CD14-positive monocyte (primary cell): ENCODE measurements at regions not wholly inside any gene's neighbourhood (a gene's known extent, or its start where the extent isn't known, plus 50 kb on each side); places are given as distances from the start of the nearest gene placed in this dataset.

Experiments
- DNase-seq, 3 donors: peaks; one replicate each; pipeline ENCODE4 v3.0.0-alpha.2; 2011 to 2022
- H2AFZ ChIP-seq: 2 replicates; pipeline ENCODE4 v1.6.0; 2012; ENCODE audit warnings: mild to moderate bottlenecking, low read depth, low read length, inconsistent platforms; ENCODE audit not compliant: insufficient read depth, poor library complexity, severe bottlenecking
- H3K27ac ChIP-seq, 2 donors: 1 replicate in 1 of 2; 2 replicates in 1 of 2; pipeline ENCODE4 v1.5.1; 2012 to 2013; ENCODE audit warnings: low read length in 2 of 2, control low read depth in 1 of 2, inconsistent platforms in 1 of 2, low read depth in 1 of 2, mild to moderate bottlenecking in 1 of 2
- H3K27me3 ChIP-seq, 2 donors: one replicate each; pipeline versions ENCODE4 v1.6.0 to v1.6.1; 2011 to 2013; ENCODE audit warnings: low read length in 2 of 2; ENCODE audit not compliant: control insufficient read depth in 2 of 2, insufficient read depth in 2 of 2
- H3K36me3 ChIP-seq, 2 donors: replicated peaks in 1 of 2; 1 replicate in 1 of 2; 2 replicates in 1 of 2; pipeline versions ENCODE4 v1.5.1 to v1.6.1; 2012 to 2013; ENCODE audit warnings: low read length in 2 of 2, control low read depth in 1 of 2, inconsistent platforms in 1 of 2, mild to moderate bottlenecking in 1 of 2; ENCODE audit not compliant: insufficient read depth in 2 of 2, control insufficient read depth in 1 of 2
- H3K4me1 ChIP-seq, 2 donors: 1 replicate in 1 of 2; 2 replicates in 1 of 2; pipeline versions ENCODE4 v1.5.1 to v1.6.1; 2012 to 2013; ENCODE audit warnings: low read length in 2 of 2, control low read depth in 1 of 2, inconsistent platforms in 1 of 2, mild to moderate bottlenecking in 1 of 2, moderate library complexity in 1 of 2; ENCODE audit not compliant: insufficient read depth in 2 of 2, control insufficient read depth in 1 of 2
- H3K4me2 ChIP-seq: replicated peaks from 2 replicates; pipeline ENCODE3; 2012; ENCODE audit warnings: low read length, moderate library complexity, mild to moderate bottlenecking; ENCODE audit not compliant: poor library complexity, severe bottlenecking; ENCODE audit errors: extremely low read depth
- H3K4me3 ChIP-seq, 3 experiments: fragments of 200-600 bp in 1 of 3; sonication (generic) in 1 of 3; replicated peaks in 1 of 3; 1 replicate in 2 of 3; 2 replicates in 1 of 3; pipeline ENCODE4 v1.5.1; 2011 to 2013; ENCODE audit warnings: low read length in 3 of 3, mild to moderate bottlenecking in 3 of 3, control low read depth in 2 of 3, low read depth in 2 of 3, inconsistent platforms in 1 of 3, moderate library complexity in 1 of 3
- H3K79me2 ChIP-seq: 2 replicates; pipeline ENCODE4 v1.6.0; 2012; ENCODE audit warnings: mild to moderate bottlenecking, control low read depth, inconsistent platforms, low read length, moderate library complexity; ENCODE audit not compliant: insufficient read depth
- H3K9ac ChIP-seq: 2 replicates; pipeline ENCODE4 v1.6.0; 2017; ENCODE audit warnings: low read length, mild to moderate bottlenecking; ENCODE audit not compliant: insufficient read depth, poor library complexity, severe bottlenecking
- H3K9me3 ChIP-seq, 2 donors: replicated peaks in 1 of 2; 1 replicate in 1 of 2; 2 replicates in 1 of 2; pipeline versions ENCODE4 v1.5.1 to v1.6.1; 2012 to 2013; ENCODE audit warnings: low read length in 2 of 2, control low read depth in 1 of 2; ENCODE audit not compliant: control insufficient read depth in 1 of 2, insufficient read depth in 1 of 2
- H4K20me1 ChIP-seq: 2 replicates; pipeline ENCODE4 v1.6.0; 2012; ENCODE audit warnings: mild to moderate bottlenecking, low read length, control low read depth, moderate library complexity; ENCODE audit not compliant: insufficient read depth
- H3K27ac Mint-ChIP-seq, 7 donors: one replicate each; pipeline ENCODE4 v1.8.0; 2020; ENCODE audit warnings: mild to moderate bottlenecking in 7 of 7, mixed read lengths in 7 of 7, moderate library complexity in 6 of 7, inconsistent platforms in 2 of 7
- H3K27me3 Mint-ChIP-seq, 3 donors: one replicate each; pipeline ENCODE4 v1.8.0; 2021 to 2022; ENCODE audit warnings: low read depth in 3 of 3, mild to moderate bottlenecking in 3 of 3, mixed read lengths in 3 of 3, moderate library complexity in 3 of 3, inconsistent platforms in 1 of 3
- H3K36me3 Mint-ChIP-seq, 2 donors: one replicate each; pipeline ENCODE4 v1.8.0; 2020; ENCODE audit warnings: mixed read lengths in 2 of 2, inconsistent platforms in 1 of 2, mild to moderate bottlenecking in 1 of 2
- H3K4me1 Mint-ChIP-seq: one replicate; pipeline ENCODE4 v1.8.0; 2020; ENCODE audit warnings: mild to moderate bottlenecking, mixed read lengths
- H3K4me3 Mint-ChIP-seq, 2 donors: one replicate each; pipeline ENCODE4 v1.8.0; 2020; ENCODE audit warnings: mild to moderate bottlenecking in 2 of 2, mixed read lengths in 2 of 2, moderate library complexity in 1 of 2
- H3K9me3 Mint-ChIP-seq, 7 donors: one replicate each; pipeline ENCODE4 v1.8.0; 2020 to 2022; ENCODE audit warnings: mixed read lengths in 7 of 7, mild to moderate bottlenecking in 6 of 7, moderate library complexity in 6 of 7, inconsistent platforms in 2 of 7
- WGBS: methylation state at CpG from one replicate; pipeline ENCODE4 v1.1.5; 2013; ENCODE audit warnings: missing lambda C conversion rate; ENCODE audit not compliant: insufficient coverage; 5-methylcytosine and 5-hydroxymethylcytosine counted together
- intact Hi-C, 2 donors: fragments of 100-400 bp; cut with micrococcal nuclease; formaldehyde crosslinking; loops; one replicate each; pipeline versions ENCODE4 v1.15.0 to v1.15.1; 2023
- TF ChIP-seq, protein P1 (sequence below): fragments of 200-600 bp; IDR thresholded peaks from one replicate; pipeline ENCODE4 v1.8.0; 2022; ENCODE audit warnings: antibody characterized with exemption, mild to moderate bottlenecking

DNA sequence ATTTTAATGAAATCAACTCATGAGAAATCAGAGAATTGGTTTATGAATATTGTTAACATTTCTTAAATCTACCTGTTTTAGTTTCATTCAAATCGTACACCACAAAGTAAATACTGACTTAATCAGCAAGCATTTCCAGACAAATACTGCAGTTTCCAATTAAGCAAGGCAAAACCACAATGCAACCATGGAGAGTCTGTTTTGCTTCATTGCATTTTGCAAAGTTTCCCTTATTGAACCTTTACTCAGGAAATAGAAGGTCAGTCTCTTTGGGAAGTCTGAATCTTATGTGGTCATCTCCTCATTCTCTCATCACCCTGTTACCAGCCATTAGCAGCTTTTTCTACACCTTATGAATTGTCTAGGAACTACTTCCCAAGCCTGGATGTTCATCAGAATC is 400.5 kb downstream of the IPMK start:
- WGBS = 67% methylated on average over 1 of the region's 1 CpG
- no peak overlapping the region for H3K4me2 ChIP-seq
- Mint-ChIP-seq H3K4me1 (no peaks in the 10 kb centered on the region), H3K36me3 (no peaks in the 10 kb centered on the region), H3K9me3 (peaks cover 0 to 8% (median 2%) of the 10 kb centered on the region in 7 donors), H3K4me3 (no peak overlapping the region), H3K27me3 (no peaks in the 10 kb centered on the region), H3K27ac (no peak overlapping the region)
- intact Hi-C loops = no loop called here
- H3K9me3 ChIP-seq = no peaks in the 10 kb centered on the region
- H3K4me3 ChIP-seq = no peak overlapping the region
- no peaks in the 10 kb centered on the region for H3K79me2 ChIP-seq
- TF ChIP-seq, protein P1, sequence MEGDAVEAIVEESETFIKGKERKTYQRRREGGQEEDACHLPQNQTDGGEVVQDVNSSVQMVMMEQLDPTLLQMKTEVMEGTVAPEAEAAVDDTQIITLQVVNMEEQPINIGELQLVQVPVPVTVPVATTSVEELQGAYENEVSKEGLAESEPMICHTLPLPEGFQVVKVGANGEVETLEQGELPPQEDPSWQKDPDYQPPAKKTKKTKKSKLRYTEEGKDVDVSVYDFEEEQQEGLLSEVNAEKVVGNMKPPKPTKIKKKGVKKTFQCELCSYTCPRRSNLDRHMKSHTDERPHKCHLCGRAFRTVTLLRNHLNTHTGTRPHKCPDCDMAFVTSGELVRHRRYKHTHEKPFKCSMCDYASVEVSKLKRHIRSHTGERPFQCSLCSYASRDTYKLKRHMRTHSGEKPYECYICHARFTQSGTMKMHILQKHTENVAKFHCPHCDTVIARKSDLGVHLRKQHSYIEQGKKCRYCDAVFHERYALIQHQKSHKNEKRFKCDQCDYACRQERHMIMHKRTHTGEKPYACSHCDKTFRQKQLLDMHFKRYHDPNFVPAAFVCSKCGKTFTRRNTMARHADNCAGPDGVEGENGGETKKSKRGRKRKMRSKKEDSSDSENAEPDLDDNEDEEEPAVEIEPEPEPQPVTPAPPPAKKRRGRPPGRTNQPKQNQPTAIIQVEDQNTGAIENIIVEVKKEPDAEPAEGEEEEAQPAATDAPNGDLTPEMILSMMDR = no peak
- H3K36me3 ChIP-seq = no peaks in the 10 kb centered on the region
- no peak overlapping the region for H2AFZ ChIP-seq
- no peak overlapping the region for H3K27ac ChIP-seq
- no peaks in the 10 kb centered on the region for H4K20me1 ChIP-seq
- H3K27me3 ChIP-seq = no peaks in the 10 kb centered on the region
- H3K4me1 ChIP-seq = no peaks in the 10 kb centered on the region
- DNase-seq = no peak
- H3K9ac ChIP-seq = no peak overlapping the region

GRCh38 chr10:57864765-57865680 is 402.7 kb downstream of the IPMK start:
- TF ChIP-seq, protein P1 = no peak
- 94% methylated on average over 1 of the region's 2 CpGs for WGBS

More at GRCh38 chr10:57864765-57865680, 402.7 kb downstream of the IPMK start:
- H3K36me3 ChIP-seq = no peaks in the 10 kb centered on the region
- no peak overlapping the region for H2AFZ ChIP-seq
- H3K9ac ChIP-seq = no peak overlapping the region
- no peaks in the 10 kb centered on the region for H3K9me3 ChIP-seq
- Mint-ChIP-seq H3K36me3 (no peaks in the 10 kb centered on the region), H3K9me3 (peaks cover 0 to 3% (median 2%) of the 10 kb centered on the region in 7 donors), H3K27ac (no peak overlapping the region), H3K4me3 (no peak overlapping the region), H3K4me1 (no peaks in the 10 kb centered on the region), H3K27me3 (no peaks in the 10 kb centered on the region)
- no peaks in the 10 kb centered on the region for H3K79me2 ChIP-seq
- H3K27me3 ChIP-seq = no peaks in the 10 kb centered on the region
- H3K4me1 ChIP-seq = no peaks in the 10 kb centered on the region
- DNase-seq = no peak
- no peak overlapping the region for H3K27ac ChIP-seq
- H3K4me2 ChIP-seq = no peak overlapping the region
- intact Hi-C loops = no loop called here
- no peaks in the 10 kb centered on the region for H4K20me1 ChIP-seq
- H3K4me3 ChIP-seq = no peak overlapping the region
